Keratinocyte (primary cell): ENCODE measurements at regions not wholly inside any gene's neighbourhood (a gene's known extent, or its start where the extent isn't known, plus 50 kb on each side); places are given as distances from the start of the nearest gene placed in this dataset.

Source experiments
- CTCF ChIP-seq, 3 experiments: IDR thresholded peaks in 1 of 3; conservative IDR thresholded peaks in 1 of 3; optimal IDR thresholded peaks in 1 of 3; 2 replicates in 2 of 3; 3 replicates in 1 of 3; pipeline versions ENCODE3 to v1.5.1; 2011; ENCODE audit warnings: low read length in 3 of 3, mild to moderate bottlenecking in 3 of 3, moderate library complexity in 2 of 3, control low read depth in 1 of 3, inconsistent platforms in 1 of 3; ENCODE audit not compliant: insufficient read depth in 2 of 3; ENCODE audit errors: extremely low read depth in 1 of 3
- EZH2 ChIP-seq: IDR thresholded peaks from one replicate; pipeline ENCODE4 v1.6.1; 2012; ENCODE audit warnings: inconsistent platforms, mild to moderate bottlenecking, low read length, moderate library complexity

- TF ChIP-seq CTCF (optimal IDR thresholded peaks at IDR 0.05 in 1 of 3, IDR thresholded peaks at IDR 0.05 in 1 of 3, conservative IDR thresholded peaks at IDR 0.05 in 1 of 3; ENCODE audit: extremely low read depth in 1 of 3, insufficient read depth in 2 of 3, low read length in 3 of 3) (no peak), EZH2 (no peak)
Observed at GRCh38 chr2:176407706-176408105, 138.5 kb downstream of the MTX2 start.
